ENCODE measurements at regions not wholly inside any gene's neighbourhood (a gene's known extent, or its start where the extent isn't known, plus 50 kb on each side); places are given as distances from the start of the nearest gene placed in this dataset.

DNA sequence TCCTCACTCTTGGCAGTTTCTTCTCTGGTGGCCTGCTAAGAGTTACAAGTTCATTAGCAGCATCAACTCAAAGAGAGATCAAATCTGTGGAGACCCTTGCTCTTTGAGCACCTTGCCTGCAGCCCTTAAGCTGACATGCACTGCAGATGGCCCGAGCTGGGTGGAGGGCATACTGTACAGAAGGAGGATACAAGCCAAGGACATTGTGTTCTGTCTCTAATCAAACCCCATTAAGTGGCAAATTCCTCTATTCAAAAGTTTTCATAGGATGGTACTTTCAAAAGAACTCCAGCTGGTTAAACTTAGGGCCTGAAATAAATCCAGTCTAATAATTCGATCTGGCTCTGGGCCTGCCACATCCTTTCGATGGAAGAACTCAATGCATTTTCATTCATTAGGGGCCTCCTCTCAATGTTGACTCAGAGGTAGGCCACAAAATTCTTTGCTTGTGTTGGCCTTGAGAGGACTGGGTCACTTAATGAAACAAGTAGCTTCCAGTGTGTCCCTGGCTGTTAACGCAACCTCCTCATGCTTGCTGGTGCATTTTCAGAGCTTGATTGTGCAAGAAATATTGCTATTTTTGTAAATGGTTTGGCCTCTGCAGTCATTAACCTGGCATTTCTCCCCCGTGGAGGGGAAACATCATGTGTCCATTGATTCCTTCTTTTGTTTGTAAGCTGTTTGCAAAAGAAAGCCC lies 318.2 kb downstream of the NUAK1 start:
- no peak for DNase-seq

DNA sequence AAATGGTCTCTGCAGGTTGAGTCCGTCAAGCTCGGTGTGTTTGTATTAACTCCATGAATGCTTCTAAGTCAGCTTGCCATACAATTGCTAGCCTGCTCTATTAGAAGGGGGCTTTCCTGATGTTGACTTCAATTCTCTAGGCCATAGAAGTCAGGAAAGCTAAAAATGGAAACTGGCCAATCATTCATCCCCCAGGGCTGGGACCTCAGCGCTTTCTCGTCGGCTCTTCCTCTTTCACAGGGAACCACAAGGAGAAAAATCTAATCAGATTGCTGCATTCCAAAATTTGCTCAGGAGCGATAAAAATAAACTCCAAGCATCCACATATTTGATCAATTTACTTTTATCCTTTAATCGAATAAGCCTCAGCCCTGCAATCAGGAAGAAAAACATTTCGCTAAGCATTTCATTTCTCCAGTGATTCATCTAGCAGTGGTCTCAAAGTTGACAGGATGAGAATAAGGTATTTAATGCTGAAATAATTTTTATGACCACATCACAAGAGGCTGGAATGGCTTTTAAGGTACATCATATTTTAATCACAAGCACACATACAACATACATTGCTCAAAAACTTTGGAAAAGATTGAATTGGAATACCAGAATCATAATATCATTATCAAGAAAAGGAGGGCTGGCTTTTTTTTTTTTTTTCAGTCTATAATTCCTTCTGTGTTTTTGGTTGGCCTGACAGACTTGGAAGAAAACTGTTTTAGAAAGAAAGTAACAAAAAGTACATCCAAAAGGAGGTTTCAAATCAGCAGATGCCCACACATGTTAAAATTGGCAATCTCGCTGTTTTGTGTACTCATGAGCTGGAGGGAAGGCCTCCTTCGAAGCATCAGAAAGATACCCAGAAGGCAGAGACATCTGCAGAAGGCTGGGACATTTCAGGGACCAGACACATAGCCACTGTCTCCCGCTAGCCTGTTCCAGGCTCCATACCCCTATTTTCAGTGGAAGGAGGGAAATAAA lies 316.3 kb downstream of the NUAK1 start:
- no peak for DNase-seq

DNA sequence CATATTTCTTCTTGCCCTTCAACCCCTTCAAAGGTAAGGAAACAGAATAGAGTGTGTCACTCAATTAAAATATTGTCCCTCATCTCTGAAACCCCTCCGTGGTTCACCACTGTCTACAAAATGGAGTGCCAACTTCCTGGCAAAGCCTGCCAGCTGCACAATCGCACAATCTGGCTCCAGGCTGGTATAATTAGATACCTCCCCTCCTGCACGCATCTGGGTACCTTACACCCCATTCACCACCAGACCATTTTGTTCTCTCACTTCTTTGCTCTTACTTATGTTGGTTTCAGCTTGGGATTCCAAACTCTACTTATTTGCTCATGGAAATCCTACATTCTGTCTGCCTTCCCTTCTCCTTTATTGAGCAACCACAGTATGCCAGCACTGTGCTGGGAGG lies 314.9 kb downstream of the NUAK1 start:
- DNase-seq, result no peak

- DNase-seq, result no peak
Measured at GRCh38 chr12:105825141-105825540, 313.6 kb downstream of the NUAK1 start.

DNA sequence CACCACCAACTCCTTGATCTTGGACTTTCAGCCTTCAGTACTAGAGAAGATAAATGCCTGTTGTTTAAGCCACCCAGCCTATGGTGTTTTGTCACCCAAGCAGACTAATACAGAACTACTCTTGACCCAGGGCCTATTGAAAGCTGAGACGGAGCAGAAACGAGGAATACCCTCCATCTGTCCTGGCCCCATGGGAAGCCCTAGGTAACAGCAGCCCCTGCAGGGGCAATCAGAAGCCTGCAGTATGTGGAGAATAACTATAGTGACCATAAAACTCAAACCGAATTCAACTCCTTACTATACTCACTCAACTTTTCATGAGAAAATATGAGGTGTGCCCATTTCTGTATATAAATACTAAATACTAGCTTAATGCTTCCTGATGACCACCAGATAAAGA lies 307.4 kb downstream of the NUAK1 start:
- no peak for DNase-seq

GRCh38 chr12:105832021-105832420 lies 306.7 kb downstream of the NUAK1 start:
- no peak for DNase-seq

DNA sequence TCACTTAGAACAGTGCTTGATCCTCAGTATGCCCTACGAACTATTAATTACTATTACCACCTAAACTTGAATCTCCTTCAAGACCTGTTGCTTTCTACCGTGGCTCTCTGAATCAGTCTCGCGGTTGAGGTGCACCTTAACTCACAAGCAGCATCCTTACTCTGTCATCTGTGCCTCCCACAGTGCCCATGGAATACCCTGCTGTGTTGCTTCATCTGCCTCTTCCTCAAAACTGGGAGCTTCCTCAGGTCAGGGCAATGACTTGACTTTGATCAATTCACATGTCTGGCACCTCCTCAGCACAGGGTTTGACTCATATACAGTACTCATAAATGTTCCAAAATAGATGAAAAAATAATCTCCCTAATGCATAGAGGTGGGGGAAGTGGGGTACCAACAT lies 305.9 kb downstream of the NUAK1 start:
- no peak for DNase-seq

DNA sequence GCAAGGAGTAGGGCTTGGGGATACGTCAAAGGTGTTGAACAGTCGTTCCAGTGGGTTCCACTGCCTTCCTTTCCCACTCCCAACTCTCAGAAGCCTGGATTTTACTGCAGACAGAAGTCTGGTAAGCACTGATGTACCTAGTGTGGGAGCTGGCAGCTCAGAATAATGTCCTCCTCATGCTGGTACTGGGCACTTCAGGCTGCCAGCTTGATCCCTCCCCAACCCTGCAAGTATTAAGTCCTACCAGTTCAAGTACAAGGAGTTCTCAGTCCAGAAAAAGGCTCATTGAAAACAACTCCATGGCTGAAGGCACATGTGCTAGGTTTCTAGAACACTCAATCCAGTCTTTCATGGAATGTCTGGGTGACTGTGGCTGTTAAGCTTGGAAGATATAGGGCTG lies 304.3 kb downstream of the NUAK1 start:
- DNase-seq, result no peak

DNA sequence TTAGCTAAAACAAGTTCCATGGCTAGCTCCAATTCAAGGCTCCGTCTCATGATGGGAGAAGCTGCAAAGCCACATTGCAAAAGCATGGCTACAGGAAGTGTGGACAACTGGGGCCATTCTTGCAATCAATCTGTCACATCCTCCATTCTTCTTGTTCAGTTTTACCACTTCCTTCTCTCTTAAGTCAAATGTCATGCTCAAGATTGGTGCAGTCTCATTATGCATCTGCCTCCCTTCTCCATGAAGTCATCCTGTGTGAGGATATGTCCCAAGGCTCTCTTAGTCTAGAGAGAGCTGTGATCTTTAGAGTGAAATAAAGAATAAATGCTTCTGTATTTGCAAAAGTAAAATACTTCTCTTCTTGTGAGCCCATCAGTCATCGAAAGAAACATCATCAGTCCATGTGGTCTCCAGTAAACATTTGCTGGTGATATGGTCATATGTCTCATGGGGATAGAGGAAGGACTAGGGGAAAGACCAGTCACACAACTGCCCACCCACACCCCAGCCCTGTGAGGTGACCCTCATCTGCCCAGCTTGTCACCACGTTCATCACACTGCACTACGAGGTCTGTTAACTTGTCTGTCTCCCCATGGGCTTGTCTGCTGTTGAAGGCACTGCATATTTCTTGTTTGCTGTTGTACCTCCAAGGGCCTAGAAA lies 303.0 kb downstream of the NUAK1 start:
- no peak for DNase-seq

DNA sequence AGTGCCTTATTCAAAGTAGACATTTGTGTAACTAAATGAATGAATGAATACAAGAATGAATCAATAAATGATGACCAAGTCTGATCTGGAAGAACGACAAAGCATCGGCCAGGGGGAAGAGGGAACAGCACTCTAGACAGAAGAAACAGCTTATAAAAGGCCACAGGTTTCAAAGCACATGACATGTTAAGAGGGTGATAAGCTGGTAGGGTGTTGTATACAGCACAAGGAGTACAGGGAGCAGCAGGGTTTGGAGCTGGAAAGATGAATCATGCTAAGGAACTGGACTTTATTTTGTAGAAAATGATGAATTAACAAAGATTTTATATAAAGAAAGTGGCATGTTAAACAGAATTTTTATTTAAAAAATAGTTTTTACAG lies 302.5 kb downstream of the NUAK1 start:
- no peak for DNase-seq

- no peak for DNase-seq
Measured at GRCh38 chr12:105839629-105840127, 299.1 kb downstream of the NUAK1 start.

DNA sequence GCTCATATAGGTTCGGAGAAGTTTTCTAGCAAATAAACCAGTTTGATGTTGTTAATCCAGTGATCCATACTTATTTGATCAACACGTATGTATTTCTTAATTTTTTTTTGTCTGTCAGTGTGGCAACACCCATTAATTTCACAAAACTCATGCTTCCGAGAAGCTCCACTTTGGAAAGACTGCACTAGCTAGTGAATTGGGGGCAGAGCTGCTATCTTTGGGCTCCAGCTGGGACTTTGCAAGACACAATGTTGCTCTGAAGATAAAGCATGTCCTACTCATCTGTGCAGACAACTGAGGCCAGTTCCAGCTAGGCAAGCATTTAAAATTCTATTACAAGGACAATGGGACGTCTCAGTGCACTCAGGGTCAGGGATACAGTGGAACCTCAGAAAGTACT lies 298.4 kb downstream of the NUAK1 start:
- no peak for DNase-seq

DNA sequence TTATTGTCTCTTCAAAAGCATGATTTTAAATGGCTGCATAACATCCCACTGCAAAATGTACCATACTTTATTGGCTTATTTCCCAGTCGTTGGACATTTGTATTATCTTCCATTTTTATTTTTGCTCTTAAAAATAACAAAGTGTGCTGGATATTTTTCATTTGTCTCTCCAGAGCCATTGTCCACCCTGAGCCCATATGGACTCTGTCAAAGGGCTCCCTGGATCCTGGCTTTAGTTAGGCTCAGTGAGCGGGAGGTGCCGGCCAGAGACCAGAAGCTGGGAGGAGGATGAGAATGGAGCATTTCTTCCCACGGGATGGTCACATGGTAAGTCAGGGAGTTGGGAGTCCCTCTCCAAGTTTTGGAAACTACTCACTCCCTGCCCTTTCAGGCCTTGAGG lies 296.9 kb downstream of the NUAK1 start:
- DNase-seq, result no peak

GRCh38 chr12:105843561-105843960 lies 295.2 kb downstream of the NUAK1 start:
- no peak for DNase-seq

DNA sequence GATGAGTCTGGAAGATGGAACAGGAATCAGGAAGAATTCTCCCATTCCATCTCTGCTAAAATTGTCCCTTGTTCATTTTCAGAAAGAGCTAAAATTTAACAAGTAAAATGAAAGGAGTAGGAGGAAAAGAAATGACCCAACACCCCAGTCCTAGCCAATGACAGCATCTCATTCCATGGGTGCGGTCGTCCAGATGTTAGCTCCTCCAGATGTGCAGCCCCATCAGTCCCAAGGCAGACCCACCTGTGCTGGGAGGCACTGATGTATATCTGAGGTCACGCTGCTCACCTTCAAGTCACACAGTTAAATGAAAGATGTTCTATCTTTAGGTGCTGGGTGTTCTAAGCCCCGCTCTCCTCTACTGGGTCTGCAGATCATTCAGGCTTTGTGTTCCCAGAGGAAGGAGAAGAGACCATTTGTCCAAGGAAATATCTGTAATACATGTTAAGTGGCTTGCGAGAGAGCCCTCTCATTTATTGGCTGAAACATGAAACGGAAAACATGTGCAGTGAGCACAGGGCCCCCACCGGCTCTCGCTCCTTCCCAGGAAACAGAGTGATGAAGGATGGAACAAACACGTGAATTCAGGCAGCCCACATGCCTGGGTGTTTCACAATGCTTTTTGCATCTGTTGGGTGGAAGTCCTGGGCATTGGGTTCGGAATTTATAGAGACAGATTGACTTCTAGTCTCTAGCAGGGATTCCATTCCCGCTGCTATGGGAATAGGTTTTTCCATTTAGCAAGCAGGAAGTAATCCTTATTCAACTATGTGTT lies 294.6 kb downstream of the NUAK1 start:
- no peak for DNase-seq

DNA sequence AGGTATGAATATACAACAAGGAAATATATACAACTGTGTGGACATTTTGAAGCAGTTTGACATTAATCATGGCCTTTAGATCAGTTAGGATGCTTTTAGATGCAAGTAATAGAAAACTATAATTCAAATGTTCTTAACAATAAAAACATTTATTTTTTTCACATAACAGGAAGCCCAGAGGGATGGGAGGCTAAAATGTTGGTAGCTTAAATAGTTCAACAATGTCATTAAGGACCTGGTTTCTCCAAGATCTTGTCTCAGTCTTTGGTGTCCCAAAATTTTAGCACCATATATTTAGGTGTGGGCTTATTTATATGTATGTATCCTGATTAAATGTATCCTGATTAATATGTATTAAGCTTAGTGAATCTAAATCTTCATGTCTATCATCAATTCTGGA lies 292.4 kb downstream of the NUAK1 start:
- no peak for DNase-seq

DNA sequence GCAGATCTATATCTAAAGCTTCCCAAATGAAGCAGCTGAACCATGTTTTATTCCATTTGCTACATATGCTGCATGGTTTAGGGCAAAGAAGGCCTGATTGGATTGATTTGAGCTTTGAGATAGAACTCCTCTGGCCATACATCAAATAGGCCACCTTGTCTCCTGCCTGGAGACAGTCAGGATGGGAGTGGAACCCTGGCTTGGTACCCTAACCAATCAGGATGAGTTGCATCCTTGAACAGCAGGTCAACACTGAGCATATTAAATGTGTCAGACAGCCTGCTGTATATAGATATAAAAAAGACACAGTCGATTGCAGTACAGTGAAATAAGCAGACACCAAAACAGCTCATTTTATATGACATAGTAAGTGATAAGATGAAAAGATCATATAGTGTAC lies 291.7 kb downstream of the NUAK1 start:
- DNase-seq, result no peak

- no peak for DNase-seq
Measured at GRCh38 chr12:105848286-105848685, 290.5 kb downstream of the NUAK1 start.

DNA sequence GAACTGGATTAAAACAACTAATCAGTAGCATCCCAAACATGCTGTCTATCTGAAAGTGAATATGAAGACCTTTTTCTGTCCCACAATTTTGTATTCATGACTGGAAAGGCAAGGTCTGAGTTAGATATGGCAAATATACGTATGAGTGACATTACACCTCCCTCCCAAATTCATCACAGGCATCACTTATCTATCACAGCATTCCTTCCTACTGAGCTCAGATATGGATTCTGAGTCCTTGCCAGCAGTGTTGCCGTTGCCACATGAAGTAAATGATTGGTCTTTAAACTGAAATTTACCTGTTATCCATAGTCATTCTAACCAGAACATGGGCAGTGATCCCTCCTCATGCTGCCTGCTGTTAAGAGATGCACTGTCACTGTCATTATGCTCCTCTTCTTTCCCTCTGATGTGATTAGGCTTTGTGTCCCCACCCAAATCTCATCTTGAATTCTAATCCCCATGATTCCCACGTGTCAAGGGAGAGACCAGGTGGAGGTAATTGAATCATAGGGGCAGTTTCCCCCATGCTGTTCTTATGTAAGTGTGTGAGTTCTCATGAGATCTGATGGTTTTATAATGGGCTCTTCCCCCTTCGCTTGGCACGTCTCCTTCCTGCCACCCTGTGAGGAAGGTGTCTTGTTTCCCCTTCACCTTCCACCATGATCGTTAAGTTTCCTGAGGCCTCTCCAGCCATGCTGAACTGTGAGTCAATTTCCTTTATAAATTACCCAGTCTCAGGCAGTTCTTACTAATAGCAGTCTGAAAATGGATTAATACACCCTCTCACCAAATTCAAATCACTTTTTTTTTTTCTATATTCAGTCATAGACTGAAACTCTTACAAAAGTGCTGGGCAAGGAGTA lies 288.4 kb downstream of the NUAK1 start:
- no peak for DNase-seq

DNA sequence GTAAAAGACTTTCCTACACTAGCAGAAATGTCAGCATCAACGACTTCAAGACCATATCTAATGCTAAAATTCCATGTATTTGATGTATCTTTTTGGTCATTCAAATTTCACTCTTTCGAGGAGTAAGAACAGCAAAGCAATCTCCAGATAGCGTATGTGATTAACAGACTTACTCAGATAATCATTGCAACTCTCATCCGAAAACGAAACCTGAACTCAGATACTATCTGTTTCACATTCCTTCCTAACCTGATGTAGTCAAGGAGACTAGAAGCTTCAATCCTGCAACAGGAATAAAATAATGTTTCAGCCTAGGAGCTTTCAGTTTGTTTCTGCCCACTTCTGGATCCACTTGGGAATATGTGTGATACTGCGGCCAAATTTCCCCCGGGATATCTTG lies 286.3 kb downstream of the NUAK1 start:
- no peak for DNase-seq

GRCh38 chr12:105852951-105853350 lies 285.8 kb downstream of the NUAK1 start:
- DNase-seq, result no peak

DNA sequence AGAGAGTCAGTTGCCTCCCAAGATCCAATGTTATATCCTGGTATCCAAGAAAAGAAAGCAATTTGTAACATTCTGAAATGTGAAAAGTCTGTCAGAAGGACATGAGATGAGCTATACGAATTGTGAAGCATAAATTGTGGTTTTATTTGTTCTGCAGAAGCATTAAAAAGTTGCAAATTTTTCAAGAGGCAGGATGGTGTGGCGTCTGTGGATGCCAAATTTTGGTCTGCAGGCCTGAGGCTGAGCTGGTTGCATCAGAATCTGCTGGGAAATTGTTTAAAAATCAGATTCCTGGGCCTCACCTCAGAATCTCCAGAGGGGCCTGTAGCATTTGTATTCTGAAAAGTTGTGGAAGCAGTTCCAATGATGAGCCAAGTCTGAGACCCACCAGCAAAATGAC lies 284.7 kb downstream of the NUAK1 start:
- no peak for DNase-seq
